NCI-H774 (cell line): ENCODE measurements at regions not wholly inside any gene's neighbourhood (a gene's known extent, or its start where the extent isn't known, plus 50 kb on each side); places are given as distances from the start of the nearest gene placed in this dataset.
"Not testable (repeated sequence)": the region's sequence is repeated elsewhere in the genome, so short reads cannot be mapped to it uniquely, and the experiment has no call there.

Source experiments
- DNase-seq: peaks from one replicate; lab custom pipeline; 2025; lab: John Stamatoyannopoulos, UW

DNA sequence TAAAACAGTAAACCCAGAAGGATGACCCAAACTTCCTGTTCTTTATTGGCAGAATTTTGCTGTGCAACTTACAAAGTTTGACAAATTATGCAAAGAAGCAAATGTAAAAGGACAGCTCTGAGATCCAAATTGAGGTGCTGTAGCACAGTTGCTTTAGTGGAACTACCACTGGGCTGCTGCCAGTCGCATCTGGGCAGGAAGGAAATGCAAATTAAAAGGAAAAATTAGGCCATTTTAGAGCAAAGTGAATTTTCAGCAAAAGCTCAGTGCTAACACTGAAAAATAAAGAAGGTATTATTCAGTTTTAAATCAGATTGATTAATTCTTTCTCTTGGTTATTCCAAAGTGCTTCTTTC is 104.5 kb downstream of the ZMAT3 start:
- no peak for DNase-seq

DNA sequence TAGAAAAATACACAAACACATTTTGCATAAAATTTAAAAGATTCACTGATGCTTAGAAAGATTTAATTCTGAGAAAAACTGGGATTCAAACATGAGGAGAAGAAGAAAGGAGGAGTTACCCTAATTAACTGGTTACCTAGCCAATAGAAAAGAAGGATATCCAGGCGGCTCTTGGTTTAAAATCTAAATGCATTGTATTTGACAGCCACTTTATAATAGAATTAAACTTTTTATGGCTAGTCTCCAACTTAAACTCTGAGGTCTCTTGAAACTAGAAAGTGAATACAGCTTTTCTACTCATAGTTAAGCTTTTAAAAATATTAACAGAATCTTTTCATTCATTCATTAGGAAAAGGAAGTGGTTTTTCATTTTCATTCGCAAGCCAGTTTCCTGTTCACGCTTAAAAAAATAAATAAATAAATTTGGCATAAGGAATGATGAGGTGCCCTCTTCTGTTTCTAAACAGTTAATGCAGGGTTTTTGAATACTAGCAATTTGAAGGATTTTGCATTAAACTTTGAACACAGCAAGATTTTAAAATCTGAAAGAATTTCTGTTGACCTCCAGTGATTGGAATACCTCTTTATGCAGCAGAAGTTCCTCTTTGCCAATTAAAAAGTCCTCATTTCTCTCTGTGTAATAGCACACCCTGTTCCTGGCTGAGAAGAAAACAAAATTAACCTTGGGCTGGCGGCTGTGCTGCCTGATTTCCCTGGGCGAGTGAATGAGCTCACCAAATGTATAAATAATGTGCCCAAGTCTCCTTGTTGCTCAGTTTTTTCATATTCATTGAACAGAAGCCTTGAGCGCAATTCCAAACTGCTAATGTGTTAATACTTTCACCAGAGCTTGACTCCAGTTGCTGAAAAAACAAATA is 105.1 kb downstream of the ZMAT3 start:
- DNase-seq: peak; percentile 77

DNA sequence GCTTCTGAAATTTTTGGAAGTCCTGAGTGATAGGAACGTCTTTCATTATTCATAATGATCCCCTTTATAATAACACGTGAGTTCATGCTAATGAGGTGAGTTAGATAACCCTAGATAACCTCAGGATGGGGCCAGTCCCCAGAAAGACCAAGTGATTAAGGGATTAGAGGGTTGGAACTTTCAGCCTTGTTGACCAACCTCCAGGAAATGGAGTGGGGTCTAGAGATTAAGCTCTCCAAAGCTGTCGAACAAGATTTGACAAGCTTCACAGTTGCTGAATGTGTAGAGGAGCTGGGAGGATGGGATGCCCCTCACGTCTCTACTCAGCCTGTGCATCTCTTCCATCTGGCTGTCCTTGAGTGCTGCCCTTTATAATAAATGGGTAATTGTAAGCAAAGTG is 107.1 kb downstream of the ZMAT3 start:
- no peak for DNase-seq

DNA sequence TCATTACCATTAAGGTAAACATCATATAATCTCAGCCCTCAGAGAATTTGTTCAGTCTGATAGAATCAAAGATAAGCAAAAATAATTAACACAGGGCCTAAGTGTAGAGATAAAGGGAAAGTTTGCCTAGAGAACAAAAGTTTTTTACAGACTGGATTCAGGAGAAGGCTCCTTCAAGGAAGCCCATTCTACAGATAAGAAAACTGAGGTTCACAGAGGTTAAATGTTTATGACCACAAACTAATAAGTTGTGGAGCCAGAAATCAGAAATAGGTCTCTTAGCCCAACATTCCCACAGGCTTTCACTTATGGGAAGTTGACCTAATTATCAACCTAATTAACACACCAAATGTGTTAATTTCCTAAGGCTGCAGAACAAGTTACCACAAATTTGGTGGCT is 110.7 kb downstream of the ZMAT3 start:
- no peak for DNase-seq

DNA sequence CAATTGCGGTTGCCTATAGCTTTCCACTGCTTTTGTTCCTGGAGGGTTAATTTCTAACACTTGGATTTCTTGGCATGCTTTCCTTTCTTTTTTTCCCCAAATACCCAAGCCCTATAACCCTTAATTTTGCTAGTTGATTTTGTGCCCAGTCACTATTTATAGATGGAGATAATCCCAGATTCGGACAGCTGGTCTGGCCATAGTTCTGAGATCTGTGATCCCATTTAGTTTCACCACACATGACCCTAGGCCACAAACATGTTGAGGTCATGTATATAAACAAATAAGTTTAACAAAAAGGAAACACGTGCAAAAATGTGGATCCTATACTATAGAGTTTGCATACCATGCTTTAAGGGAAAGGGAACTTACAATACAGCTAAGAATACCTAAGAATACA is 111.4 kb downstream of the ZMAT3 start:
- DNase-seq: no peak

DNA sequence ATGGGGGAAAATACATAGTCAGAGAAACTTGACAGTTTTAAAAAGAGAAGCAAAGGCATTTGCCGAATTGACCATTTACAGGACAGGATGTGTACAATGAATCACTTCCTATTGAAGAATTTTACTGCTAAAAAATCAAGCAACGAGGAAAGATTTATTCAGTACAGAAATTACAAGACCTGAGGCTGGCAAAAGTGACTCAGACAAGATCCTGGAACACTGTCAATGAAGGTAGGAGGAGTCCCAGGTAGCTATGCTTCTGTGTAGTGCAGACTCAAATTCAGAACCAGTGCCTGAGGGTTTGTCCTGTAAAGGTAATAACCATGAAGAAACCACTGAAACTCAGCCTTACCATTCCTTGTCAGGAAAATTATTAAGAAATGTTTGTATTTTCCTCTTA is 120.9 kb downstream of the ZMAT3 start:
- DNase-seq: no peak

DNA sequence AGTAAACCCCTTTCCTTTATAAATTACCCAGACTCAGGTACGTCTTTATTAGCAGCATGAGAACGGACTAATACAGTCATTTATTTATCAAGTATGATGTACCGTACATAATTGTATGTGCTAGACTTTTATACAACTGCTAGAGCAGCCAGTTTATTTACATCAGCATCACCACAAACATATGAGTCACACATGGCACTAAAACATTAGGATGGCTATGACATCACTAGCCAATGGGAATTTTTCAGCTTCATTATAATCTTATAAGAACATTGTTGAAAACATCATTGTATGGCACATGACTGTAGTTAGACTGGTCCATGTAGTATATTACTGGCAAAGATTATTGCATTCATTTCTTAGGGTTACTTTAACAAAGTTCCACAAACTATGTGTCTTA is 121.7 kb downstream of the ZMAT3 start:
- no peak for DNase-seq

DNA sequence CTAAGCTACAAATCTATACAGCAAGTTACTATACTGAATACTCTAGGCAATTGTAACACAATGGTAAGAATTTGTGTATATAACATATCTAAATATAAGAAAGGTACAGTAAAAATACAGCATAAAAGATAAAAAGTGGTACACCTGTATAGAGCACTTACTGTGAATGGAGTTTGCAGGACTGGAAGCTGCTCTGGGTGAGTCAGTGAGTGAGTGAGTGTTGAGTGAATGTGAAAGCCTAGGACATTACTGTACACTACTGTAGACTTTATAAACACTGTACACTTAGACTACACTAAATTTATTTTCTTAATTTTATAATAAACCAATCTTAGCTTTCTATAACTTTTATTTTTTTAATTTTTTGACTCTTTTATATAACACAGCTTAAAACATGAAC is 123.1 kb downstream of the ZMAT3 start:
- DNase-seq: no peak

DNA sequence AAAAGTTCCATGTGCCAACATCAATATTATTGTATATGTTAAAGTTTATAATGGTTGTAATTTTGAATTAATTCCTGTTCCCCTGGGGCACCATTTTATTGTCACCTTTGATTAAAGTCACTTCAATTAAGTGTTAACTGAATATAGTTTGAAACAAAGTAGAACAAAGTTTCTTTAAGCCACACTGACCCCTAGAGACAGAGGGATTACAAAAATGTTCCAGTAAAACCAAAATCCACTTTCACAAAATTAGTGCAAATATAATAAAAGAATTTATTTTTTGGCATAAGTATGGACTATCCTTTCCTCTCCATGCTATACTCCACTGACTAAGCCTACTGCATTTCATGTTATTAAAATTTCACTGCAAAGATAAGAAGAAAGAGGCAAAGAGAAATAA is 123.9 kb downstream of the ZMAT3 start:
- no peak for DNase-seq

DNA sequence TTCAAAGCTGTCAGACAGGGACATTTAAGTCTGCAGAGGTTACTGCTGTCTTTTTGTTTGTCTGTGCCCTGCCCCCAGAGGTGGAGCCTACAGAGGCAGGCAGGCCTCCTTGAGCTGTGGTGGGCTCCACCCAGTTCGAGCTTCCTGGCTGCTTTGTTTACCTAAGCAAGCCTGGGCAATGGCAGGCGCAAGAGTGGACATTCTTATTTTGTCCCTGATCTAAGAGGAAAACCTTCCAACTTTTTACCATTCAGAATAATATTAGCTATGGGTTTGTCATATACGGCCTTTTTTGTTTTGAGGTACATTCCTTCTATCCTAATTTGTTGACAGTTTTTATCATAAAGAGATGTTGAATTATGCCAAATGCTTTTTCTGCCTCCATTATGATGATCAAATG is 129.3 kb downstream of the ZMAT3 start:
- not testable (repeated sequence) for DNase-seq

DNA sequence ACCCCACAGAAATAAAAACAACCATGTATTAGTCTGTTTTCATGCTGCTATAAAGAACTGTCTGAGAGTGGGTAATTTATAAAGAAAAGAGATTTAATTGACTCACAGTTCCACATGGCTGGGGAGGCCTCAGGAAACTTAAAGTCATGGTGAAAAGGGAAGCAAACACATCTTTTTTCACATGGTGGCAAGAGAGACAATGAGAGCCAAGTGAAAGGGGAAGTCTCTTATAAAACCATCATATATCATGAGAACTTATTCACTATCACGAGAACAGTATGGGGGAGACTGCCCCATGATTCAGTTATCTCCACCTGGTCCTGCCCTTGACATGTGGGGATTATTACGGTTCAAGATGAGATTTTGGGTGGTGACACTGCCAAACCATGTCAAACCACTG is 141.5 kb downstream of the ZMAT3 start:
- no peak for DNase-seq

DNA sequence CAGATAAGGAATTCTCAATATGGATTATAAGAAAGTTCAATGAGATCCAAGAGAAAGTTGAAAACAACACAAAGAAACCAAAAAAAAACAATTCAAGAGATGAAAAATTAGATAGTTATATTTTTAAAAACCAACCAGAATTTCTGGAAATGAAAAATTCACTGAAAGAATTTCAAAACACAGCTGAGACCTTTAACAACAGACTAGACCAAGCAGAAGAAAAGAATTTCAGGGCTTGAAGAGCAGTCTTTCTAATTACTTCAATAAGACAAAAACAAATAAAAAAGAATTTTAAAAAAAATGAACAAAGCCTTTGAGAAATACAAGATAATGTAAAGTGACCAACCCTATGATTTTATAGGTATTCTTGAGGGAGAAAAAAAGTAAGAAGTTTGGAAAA is 155.4 kb downstream of the ZMAT3 start:
- no peak for DNase-seq

DNA sequence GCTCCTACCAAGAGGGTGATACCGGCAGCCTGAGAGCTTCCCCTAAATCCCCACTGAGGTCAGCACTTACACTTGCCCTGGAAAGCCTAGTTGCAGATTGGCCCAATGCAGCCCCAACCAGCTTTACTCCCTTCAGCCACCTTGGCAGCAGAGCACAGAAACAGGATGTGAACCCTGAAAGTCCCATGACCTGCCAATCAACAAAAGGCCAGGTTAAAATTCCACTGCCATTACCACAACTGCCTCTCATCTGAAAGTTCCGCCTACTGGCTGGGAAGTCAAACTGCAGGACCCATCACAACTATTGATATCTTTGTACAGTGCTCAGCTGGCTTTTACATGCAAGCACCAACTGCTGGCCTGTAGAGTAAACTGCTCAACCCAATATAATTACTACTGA is 156.2 kb downstream of the ZMAT3 start:
- no peak for DNase-seq

DNA sequence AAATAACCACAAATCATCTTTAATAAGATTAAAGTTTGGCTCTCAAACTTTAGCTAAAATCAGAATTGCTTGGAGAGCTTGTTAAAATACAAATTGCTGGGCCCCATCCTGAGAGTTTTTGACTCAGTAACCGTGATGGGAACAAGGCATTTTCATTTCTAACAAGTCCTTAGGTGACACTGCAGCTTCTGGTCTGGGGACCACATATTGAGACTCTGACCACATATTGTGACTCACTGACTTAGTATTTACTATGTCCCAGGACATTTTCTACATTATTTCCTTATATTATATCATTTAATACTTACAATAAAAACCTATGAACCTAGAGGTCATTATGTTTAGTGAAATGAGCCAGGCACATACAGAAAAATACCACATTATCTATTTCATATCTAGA is 164.5 kb downstream of the ZMAT3 start:
- no peak for DNase-seq

DNA sequence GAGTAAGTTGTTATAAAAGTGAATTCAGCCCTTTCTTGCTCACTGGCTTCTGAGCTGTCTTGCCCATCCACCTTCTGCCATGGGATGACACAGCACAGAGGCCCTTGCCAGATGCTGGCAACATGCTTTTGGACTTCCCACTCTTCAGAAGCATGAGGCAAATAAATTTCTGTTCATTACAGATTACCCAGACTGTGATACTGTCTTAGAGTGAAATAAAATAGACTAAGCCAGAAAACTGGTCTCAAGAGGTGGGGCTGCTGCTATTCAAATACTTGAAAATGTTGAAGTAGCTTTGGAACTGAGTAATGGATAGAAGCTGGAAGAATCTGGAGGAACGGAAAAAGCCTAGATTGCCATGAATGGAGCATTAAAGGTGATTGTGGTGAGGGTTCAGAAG is 170.4 kb downstream of the ZMAT3 start:
- no peak for DNase-seq

DNA sequence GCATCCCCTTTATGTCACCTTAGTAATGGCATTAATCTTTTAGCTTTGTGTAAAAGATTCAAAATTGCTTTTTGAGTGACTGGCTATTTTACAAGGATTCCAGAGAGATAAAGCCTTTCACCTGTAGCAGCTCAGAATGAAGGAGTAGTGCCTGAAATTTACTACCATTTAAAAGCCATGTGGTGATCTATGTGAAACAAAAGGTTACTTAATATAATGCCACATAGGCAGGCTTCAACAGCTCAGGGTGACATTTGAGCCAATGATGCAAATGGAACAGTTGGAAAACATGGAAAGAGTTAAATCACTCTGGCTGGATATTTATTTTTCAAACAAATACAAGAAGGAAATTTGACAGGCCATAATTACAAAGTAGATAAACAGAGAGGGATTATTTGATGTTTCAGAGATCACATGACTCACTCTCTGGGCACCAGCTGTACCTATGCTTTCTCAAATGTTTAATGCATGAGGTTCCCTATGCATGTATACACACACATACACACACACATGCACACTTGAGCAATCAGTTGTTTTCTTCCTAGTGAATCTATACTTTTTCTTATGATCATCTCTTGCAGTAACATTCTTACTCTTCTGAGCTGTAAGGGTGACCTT is 171.5 kb downstream of the ZMAT3 start:
- peak; percentile 95 for DNase-seq

DNA sequence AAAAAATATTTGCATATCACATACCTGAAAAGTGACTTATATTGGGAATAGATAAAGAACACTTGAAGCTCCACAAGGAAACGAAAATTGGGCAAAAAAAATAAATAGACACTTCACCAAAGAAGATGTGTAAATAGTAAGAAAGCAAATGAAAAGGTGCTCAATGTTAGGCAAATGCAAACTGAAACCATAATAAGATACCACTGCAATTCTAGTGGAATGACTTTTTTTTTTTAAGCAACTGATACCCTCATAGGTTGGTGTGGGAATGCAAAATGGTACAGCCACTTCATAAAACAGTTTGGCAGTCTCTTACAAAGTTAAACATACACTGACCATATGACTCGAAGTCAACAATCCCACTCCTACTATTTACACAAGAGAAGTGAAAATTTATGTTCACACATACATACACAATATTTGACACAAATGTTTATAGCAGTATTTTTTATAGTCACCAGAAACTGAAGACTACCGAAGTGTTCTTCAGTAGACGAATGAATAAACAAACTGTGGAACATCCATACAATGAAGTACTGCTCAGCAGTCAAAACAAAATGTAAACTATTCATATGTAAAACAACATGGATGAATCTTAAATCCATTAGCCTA is 176.3 kb downstream of the ZMAT3 start:
- DNase-seq: no peak
